GM12878 (cell line): ENCODE measurements at regions not wholly inside any gene's neighbourhood (a gene's known extent, or its start where the extent isn't known, plus 50 kb on each side); places are given as distances from the start of the nearest gene placed in this dataset.

Experiments
- ATAC-seq: fragments of 200-7000 bp; cut with Tn5 transposase; 3 replicates; pipeline ENCODE4 v1.9.1; 2020; ENCODE audit warnings: mild to moderate bottlenecking, moderate library complexity
- BruUV-seq: library from RNA; stranded (reverse); fragments of 400-500 nt; replicated peaks from 2 replicates; lab custom pipeline; 2021; lab: Mats Ljungman, UMichigan
- CTCF ChIA-PET: fragments of 300-600 bp; sonication (Branson Sonifier 250); formaldehyde crosslinking; extraction: SDS; loops from one replicate; lab custom pipeline; 2021; ENCODE audit warnings: inconsistent platforms; lab: Yijun Ruan, JAX
- POLR2A ChIA-PET: fragments of 350-600 bp; formaldehyde crosslinking; extraction: SDS; loops from one replicate; lab custom pipeline; 2021; ENCODE audit warnings: inconsistent platforms; lab: Charles Lee
- RAD21 ChIA-PET: fragments of 300-600 bp; sonication (Branson Sonifier 250); formaldehyde crosslinking; loops from one replicate; lab custom pipeline; 2023; ENCODE audit warnings: antibody characterized with exemption; ENCODE audit not compliant: unreplicated experiment; lab: Charles Lee
- SMC1A ChIA-PET: fragments of 300-600 bp; sonication (Branson Sonifier 250); formaldehyde crosslinking; loops from one replicate; lab custom pipeline; 2023; ENCODE audit not compliant: unreplicated experiment, uncharacterized antibody; lab: Charles Lee
- DNase-seq: peaks from one replicate; pipeline ENCODE4 v3.0.0-alpha.2; 2011; ENCODE audit warnings: low read depth, low spot score
- FAIRE-seq: peaks from 3 replicates; lab custom pipeline; 2011; peaks lifted over from hg19 to GRCh38; lab: Jason Lieb, UNC
- H2AFZ ChIP-seq: 2 replicates; pipeline ENCODE4 v1.6.0; 2011; ENCODE audit warnings: low read depth, low read length, control low read depth; ENCODE audit not compliant: control insufficient read depth
- H3K27ac ChIP-seq: 2 replicates; pipeline ENCODE4 v1.5.1; 2011; ENCODE audit warnings: control low read depth; ENCODE audit not compliant: control insufficient read depth, insufficient read depth
- H3K27me3 ChIP-seq, 2 experiments: replicated peaks in 1 of 2; 2 replicates each; pipeline versions ENCODE4 v1.6.0 to v1.6.1; 2011; ENCODE audit warnings: low read length in 1 of 2; ENCODE audit not compliant: control insufficient read depth in 2 of 2, insufficient read depth in 2 of 2
- H3K36me3 ChIP-seq, 2 experiments: 2 replicates each; pipeline ENCODE4 v1.5.1; 2011; ENCODE audit warnings: low read length in 1 of 2; ENCODE audit not compliant: control insufficient read depth in 2 of 2, insufficient read depth in 2 of 2
- H3K4me1 ChIP-seq: 2 replicates; pipeline ENCODE4 v1.6.1; 2011; ENCODE audit warnings: mild to moderate bottlenecking, low read length, moderate library complexity, mixed read lengths; ENCODE audit not compliant: control insufficient read depth, insufficient read depth
- H3K4me2 ChIP-seq: 2 replicates; pipeline ENCODE4 v1.6.0; 2011; ENCODE audit warnings: control low read depth; ENCODE audit not compliant: control insufficient read depth, insufficient read depth
- H3K4me3 ChIP-seq: fragments of 200-600 bp; sonication (generic); 2 replicates; pipeline ENCODE4 v1.5.1; 2016
- H3K79me2 ChIP-seq: 2 replicates; pipeline ENCODE4 v1.6.0; 2011; ENCODE audit warnings: low read length; ENCODE audit not compliant: control insufficient read depth, insufficient read depth
- H3K9ac ChIP-seq: 2 replicates; pipeline ENCODE4 v1.8.0; 2011; ENCODE audit warnings: low read length, control low read depth, mixed read lengths; ENCODE audit not compliant: control insufficient read depth, insufficient read depth
- H3K9me3 ChIP-seq: replicated peaks from 3 replicates; pipeline ENCODE4 v1.5.1; 2011; ENCODE audit warnings: mild to moderate bottlenecking, low read length; ENCODE audit not compliant: control insufficient read depth, insufficient read depth
- H4K20me1 ChIP-seq: 2 replicates; pipeline ENCODE4 v1.6.0; 2011; ENCODE audit not compliant: control insufficient read depth, insufficient read depth
- BHLHE40 ChIP-seq, 2 experiments: fragments of 450-650 bp in 1 of 2; IDR thresholded peaks; 2 replicates each; pipeline ENCODE4 v1.6.1; 2011 to 2017; ENCODE audit warnings: low read depth in 2 of 2, borderline replicate concordance in 1 of 2, improper control_type of control experiment in 1 of 2, low read length in 1 of 2, mild to moderate bottlenecking in 1 of 2
- CBFB ChIP-seq: IDR thresholded peaks from 2 replicates; pipeline ENCODE4 v1.6.1; 2016; ENCODE audit warnings: antibody characterized with exemption, low read depth
- CHD1 ChIP-seq: IDR thresholded peaks from 2 replicates; pipeline ENCODE4 v1.6.1; 2012; ENCODE audit warnings: low read depth, low read length, improper control_type of control experiment
- CHD2 ChIP-seq: IDR thresholded peaks from 2 replicates; pipeline ENCODE4 v1.6.1; 2011; ENCODE audit warnings: low read depth, low read length, improper control_type of control experiment, borderline replicate concordance
- E2F8 ChIP-seq: fragments of 450-650 bp; IDR thresholded peaks from 2 replicates; pipeline ENCODE4 v1.6.1; 2018; ENCODE audit warnings: mild to moderate bottlenecking, low read depth, moderate library complexity; ENCODE audit not compliant: partially characterized antibody
- ESRRA ChIP-seq: IDR thresholded peaks from 2 replicates; pipeline ENCODE4 v1.6.1; 2012; ENCODE audit warnings: mild to moderate bottlenecking, low read length, improper control_type of control experiment
- EZH2 ChIP-seq: IDR thresholded peaks from 2 replicates; pipeline ENCODE4 v1.6.1; 2012; ENCODE audit warnings: low read depth, mild to moderate bottlenecking, control low read depth, inconsistent platforms, low read length, borderline replicate concordance; ENCODE audit not compliant: control insufficient read depth
- FOXM1 ChIP-seq: IDR thresholded peaks from 2 replicates; pipeline ENCODE4 v1.6.1; 2012; ENCODE audit warnings: low read depth, mild to moderate bottlenecking, inconsistent platforms, low read length, moderate library complexity
- MTA3 ChIP-seq: IDR thresholded peaks from 2 replicates; pipeline ENCODE4 v1.6.1; 2012; ENCODE audit warnings: low read length, inconsistent platforms, borderline replicate concordance
- NR2F1 ChIP-seq: fragments of 450-650 bp; conservative IDR thresholded peaks from 2 replicates; pipeline ENCODE4 v1.6.1; 2017; ENCODE audit warnings: mild to moderate bottlenecking
- POLR2AphosphoS2 ChIP-seq: IDR thresholded peaks from 2 replicates; pipeline ENCODE4 v1.6.1; 2011; ENCODE audit warnings: low read depth, mild to moderate bottlenecking, low read length, improper control_type of control experiment, moderate library complexity
- RAD21 ChIP-seq: IDR thresholded peaks from 2 replicates; pipeline ENCODE4 v1.6.1; 2011; ENCODE audit warnings: mild to moderate bottlenecking, low read depth, low read length, moderate library complexity; ENCODE audit not compliant: insufficient read depth
- RBBP5 ChIP-seq: fragments of 200-600 bp; sonication (generic); conservative IDR thresholded peaks from 2 replicates; pipeline ENCODE4 v1.6.1; 2016
- SMAD1 ChIP-seq: fragments of 450-650 bp; IDR thresholded peaks from 2 replicates; pipeline ENCODE4 v1.6.1; 2018; ENCODE audit warnings: mild to moderate bottlenecking, low read depth; ENCODE audit not compliant: partially characterized antibody
- STAT1 ChIP-seq: fragments of 450-650 bp; conservative IDR thresholded peaks from 2 replicates; pipeline ENCODE4 v1.6.1; 2014; ENCODE audit warnings: antibody characterized with exemption, mild to moderate bottlenecking
- SUPT20H ChIP-seq: IDR thresholded peaks from 2 replicates; pipeline ENCODE4 v1.6.1; 2011; ENCODE audit warnings: low read depth, mild to moderate bottlenecking, low read length, moderate library complexity, borderline replicate concordance; ENCODE audit not compliant: control insufficient read depth
- ZBED1 ChIP-seq: IDR thresholded peaks from 2 replicates; pipeline ENCODE4 v1.6.1; 2016; ENCODE audit warnings: borderline replicate concordance
- ZNF207 ChIP-seq: fragments of 450-650 bp; IDR thresholded peaks from 2 replicates; pipeline ENCODE4 v1.6.1; 2014; ENCODE audit warnings: antibody characterized with exemption, mild to moderate bottlenecking, borderline replicate concordance
- ZNF24 ChIP-seq: fragments of 450-650 bp; IDR thresholded peaks from 2 replicates; pipeline ENCODE4 v1.6.1; 2017; ENCODE audit warnings: antibody characterized with exemption, mild to moderate bottlenecking
- ZNF384 ChIP-seq: IDR thresholded peaks from 2 replicates; pipeline ENCODE4 v1.6.1; 2012; ENCODE audit warnings: low read depth, mild to moderate bottlenecking, low read length, improper control_type of control experiment, borderline replicate concordance
- WGBS: methylation state at CpG from one replicate; pipeline ENCODE4 v1.1.6; 2016; ENCODE audit warnings: low lambda C conversion rate; ENCODE audit not compliant: insufficient replicate concordance, insufficient coverage; ENCODE audit errors: missing lambda C conversion rate; 5-methylcytosine and 5-hydroxymethylcytosine counted together
- in situ Hi-C: fragments of 300-500 bp; cut with MboI; formaldehyde crosslinking; loops from 9 replicates; pipeline ENCODE4 v1.14.3; 2018; ENCODE audit warnings: mixed read lengths
- intact Hi-C: fragments of 100-400 bp; cut with micrococcal nuclease; formaldehyde crosslinking; loops from one replicate; pipeline ENCODE4 v1.14.2; 2022; ENCODE audit not compliant: unreplicated experiment

- TF ChIP-seq E2F8 (no peak), POLR2AphosphoS2 (no peak), ESRRA (no peak), NR2F1 (no peak), MTA3 (no peak), ZNF24 (no peak), CBFB (no peak), FOXM1 (no peak), ZNF384 (no peak), RBBP5 (no peak), CHD2 (no peak), BHLHE40 (IDR thresholded peaks at IDR 0.05; ENCODE audit: borderline replicate concordance in 1 of 2, low read depth in 2 of 2, low read length in 1 of 2) (no peak)
Measured at GRCh38 chr20:59391975-59392374, 91.6 kb downstream of the EDN3 start (continued).

DNA sequence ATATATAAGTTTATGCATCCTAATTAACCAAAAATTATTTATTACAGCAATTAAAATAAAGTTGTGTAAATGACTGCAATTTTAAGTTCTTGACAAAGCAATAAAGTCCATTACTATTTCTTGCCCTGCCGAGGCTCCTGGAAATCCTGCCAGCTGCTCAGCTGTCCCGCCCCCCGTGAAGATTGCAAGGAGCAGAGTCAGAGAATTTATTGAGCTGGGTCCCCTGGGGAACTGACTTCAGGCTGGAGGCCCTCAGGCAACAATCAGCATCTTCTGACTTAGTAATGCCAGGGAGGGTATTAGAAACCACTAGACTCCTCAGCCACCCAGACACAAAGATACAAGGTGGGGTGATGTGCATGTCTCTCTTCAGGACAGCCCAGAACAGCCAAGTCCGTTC lies 92.3 kb downstream of the EDN3 start:
- intact Hi-C loops (no loop called here), in situ Hi-C loops (no loop called here)
- H3K27me3 ChIP-seq, result no peaks in the 10 kb centered on the region; a peak in 2 of 4 replicates
- no peak overlapping the region for H3K4me2 ChIP-seq
- no peak overlapping the region for H2AFZ ChIP-seq
- ChIA-PET RAD21 (no interaction called here), CTCF (no interaction called here)
- no TSS peak for BruUV-seq
- no peaks in the 10 kb centered on the region for H4K20me1 ChIP-seq
- FAIRE-seq (no peak), ATAC-seq (no peak)
- no peaks in the 10 kb centered on the region for H3K79me2 ChIP-seq
- H3K9ac ChIP-seq, result no peak overlapping the region
- H3K4me1 ChIP-seq, result no peaks in the 10 kb centered on the region
- no peaks in the 10 kb centered on the region for H3K36me3 ChIP-seq
- H3K9me3 ChIP-seq, result no peaks in the 10 kb centered on the region
- TF ChIP-seq SUPT20H (no peak), FOXM1 (no peak), CHD1 (no peak), ZNF207 (no peak), ZBED1 (no peak), EZH2 (no peak), SMAD1 (no peak), STAT1 (no peak), RAD21 (no peak)
- TF ChIP-seq, all 136 proteins: peak for 0
- WGBS, result 13% methylated on average over 4 of the region's 4 CpGs
- SMC1A ChIA-PET, result no interaction called here
- H3K4me3 ChIP-seq, result no peak overlapping the region
- POLR2A ChIA-PET, result no interaction called here
- no peak for DNase-seq
- H3K27ac ChIP-seq, result no peak overlapping the region
